Putamen (tissue), 1 donor: ENCODE measurements at regions not wholly inside any gene's neighbourhood (a gene's known extent, or its start where the extent isn't known, plus 50 kb on each side); places are given as distances from the start of the nearest gene placed in this dataset.
"Not testable (repeated sequence)": the region's sequence is repeated elsewhere in the genome, so short reads cannot be mapped to it uniquely, and the experiment has no call there.

Experiments used
- DNase-seq: peaks from one replicate; pipeline ENCODE4 v3.0.0-alpha.2; 2016; ENCODE audit warnings: low spot score

DNA sequence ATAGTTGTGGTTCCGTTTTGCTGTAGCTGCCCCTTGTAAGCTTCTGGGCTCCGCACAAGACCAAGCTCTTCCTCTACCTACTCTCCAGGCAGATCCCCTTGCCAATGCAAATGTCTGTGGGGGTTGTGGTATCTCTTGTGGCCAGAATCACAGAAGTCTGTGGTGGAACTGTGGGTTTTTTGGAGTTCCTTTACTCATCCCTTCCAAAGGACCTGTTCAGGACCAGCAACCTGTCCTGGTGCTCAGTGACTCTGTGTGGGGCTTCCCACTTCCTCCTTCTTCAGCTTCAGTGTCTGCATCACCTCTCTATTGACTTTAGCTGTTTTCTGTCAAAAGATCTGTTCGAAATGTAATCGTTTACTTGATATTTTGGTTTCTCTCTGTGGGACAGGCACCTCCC is 441.3 kb upstream of the ADAMTSL1 start:
- no peak for DNase-seq

DNA sequence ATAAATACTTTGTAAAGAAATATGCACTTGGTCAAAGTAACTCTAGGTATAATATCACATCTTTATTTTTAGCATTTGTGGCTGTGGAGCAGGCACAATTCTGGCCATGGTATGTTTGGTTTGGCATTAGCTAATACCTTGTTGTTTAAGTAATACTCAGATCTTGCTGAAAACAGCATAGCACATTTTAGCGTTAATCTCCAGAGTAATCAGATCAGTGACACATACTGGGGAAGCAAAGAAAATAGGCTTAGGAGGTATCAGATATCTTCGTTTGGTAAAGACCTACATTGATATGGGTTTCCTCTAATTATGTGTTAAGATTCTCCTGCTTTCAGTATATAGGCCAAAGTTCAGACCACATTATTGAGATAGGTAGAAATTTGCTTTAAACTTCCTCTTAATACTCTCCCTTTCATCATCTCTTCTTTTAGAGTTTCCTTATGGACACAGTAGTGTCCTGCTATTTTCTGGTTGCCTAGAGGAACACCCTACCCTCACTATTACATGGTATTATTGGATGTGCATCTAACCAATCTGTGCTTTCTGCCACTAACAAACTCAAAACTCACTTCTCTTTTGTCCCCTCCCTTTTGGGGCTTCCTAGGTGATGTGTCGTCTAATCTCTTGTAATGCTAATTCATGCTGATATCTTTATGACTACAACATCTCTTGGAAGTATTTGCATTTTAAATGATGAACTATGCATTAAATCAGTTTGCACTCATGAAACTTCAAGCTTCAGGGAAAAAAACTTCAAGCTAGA is 437.3 kb upstream of the ADAMTSL1 start:
- DNase-seq, result no peak

DNA sequence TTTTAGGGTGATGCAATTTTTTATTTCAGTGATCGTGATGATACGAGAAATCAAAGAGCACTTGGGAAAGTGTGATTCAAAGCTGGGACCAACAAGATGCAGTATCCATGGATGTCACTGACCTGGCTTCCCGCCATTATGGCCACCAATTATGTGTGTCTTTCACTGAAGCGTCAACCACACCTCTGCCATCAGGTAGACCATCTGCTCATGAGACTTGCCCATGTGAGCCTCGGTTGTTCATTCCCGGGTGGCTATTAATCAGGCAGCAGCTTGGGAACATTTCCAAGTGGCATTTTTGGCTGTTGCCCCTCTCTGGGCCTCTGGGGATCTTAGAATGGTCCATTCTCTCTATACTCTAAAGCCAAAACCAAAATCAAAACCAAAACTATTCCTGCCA is 436.0 kb upstream of the ADAMTSL1 start:
- DNase-seq, result no peak

DNA sequence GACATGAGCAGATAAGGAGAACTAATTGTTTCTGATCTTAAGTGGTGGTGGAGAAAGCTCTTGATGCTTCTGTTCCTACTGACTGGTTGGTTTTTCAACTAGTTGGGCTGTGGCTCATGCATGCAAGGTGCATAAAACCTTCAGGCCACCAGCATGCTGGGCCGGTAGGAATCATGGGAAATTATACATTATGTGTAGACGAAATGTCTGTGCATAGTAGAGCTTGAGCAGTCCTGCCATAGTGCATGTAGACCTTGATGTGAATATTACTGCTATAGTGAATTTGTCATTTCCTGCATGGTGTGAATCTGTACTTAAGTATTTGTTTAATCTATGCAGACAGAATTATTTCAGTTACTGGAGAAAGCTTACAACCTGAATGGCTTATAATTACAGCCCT is 433.6 kb upstream of the ADAMTSL1 start:
- no peak for DNase-seq

DNA sequence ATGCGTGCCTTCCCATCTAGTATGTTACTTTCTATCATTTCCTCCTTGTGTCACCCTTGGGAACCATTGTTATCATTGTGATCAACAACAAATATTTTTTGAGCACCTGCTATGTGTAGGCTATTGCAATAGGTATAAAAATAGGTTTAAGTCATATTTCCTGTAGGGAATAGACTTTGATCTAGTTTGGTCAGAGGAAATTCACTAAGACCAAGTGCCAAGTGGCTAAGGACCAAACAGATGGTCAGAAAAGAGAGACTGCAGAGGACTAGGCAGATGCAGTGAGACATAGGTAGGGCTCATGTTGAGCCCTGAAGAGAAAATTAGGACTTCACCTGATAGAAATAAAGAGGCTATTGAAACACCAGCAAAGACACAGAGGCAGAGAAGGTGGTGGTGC is 430.0 kb upstream of the ADAMTSL1 start:
- DNase-seq, result no peak

DNA sequence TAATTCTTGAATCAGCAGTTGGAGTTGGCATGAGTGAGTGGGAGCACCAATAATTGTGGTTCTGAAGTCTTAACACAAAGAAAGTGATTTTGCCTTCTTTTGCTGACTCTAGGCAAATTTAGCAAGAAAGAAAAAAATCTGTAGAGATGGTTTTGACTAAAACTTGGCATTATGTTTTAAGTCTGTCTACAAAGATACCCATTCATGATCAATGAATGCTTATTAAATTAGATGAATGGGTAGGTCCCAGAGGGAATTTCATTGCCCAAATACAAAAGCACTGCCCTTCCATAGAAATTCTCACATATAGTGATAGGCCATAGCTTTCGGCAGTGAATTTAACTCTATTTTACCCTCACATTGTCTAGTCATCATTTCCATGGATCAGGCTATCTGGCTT is 428.6 kb upstream of the ADAMTSL1 start:
- DNase-seq, result no peak

DNA sequence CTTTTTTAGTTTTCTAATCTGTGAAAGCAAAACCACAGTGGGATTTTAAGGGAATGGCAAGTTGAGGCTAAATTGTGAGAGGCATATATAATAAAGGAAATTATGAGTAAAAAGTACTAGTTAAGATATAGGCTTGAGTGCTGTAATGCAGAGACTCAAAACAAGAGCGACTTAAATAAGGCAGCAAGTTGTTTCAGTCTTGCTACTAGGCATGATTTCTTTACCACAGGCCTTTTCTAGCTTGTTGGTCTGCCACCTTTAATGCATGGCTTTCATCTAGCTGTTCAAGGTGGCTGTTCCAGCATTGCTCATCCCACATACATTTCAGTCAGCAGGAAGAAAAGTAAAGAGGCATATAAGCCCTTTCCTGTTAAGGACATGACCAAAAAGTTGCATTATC is 427.9 kb upstream of the ADAMTSL1 start:
- DNase-seq, result no peak

DNA sequence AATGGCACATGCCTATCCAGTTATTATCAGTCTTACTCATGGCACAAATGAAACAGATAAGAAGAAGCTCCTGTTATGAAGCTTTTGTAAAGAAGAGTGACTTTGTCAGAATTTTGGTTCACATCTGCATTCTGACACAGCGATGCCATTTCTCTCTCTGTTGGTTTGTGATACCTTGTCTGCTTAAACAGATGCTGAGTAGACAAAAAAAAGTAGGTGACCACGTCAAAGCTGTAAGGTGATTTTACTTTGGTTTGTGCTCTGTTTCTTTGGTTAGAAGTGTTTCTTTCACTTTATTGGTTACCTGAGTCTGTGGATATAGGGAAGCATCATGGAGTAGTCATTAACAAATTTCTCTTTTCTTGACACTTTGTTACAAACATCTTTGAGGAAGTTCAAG is 422.3 kb upstream of the ADAMTSL1 start:
- no peak for DNase-seq

DNA sequence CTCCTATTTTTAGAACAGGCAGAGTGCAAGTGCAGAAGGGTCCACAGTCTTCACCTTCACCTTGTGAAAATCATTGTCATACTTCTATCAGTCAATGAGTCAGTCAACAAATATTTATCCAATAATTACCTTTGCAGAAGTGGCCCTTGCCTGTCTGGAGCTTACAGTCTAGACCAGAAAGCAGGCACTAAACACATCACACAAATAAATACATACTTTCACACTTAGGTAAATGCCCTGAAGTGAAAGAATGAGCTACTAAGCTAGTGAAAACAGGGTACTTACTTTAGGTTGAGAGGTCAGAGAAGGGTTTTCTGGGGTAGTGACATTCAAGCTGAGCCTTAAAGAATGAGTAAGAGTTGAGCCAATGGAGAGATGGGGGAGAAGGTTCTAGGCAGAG is 421.9 kb upstream of the ADAMTSL1 start:
- no peak for DNase-seq

DNA sequence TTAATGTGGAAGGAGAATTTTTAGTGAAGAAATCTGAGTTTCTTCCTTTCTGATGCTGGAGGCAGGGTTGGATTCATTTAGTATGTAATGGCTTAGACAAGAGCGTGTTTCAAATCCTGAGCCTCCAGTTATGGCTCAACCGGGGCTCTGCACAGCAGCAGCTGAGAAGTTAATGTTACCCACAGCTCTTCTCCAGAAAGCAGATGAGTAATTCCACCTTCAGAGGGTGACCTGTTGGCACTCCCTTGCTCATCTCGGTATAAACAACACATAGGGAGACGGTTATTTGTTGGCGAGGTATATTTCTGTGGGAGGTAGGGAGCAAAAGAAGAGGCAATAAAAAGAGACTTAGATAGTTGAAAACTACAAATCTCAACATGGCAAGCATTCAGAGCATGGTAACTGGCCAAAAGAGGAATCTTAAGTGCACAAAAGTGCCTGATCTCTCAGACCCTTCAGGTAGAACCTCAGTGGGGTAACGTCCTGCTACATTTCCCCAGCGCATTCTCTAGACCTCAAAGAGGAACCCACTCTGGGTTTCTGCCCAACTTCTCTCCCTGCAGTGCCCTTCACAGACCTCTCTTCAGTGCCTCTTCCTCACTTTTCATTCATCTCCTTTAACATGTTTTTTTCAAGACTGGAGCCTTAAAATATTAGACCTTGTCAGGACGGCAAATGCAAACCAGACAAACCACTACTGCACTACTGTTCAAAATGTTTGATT is 417.5 kb upstream of the ADAMTSL1 start:
- no peak for DNase-seq

DNA sequence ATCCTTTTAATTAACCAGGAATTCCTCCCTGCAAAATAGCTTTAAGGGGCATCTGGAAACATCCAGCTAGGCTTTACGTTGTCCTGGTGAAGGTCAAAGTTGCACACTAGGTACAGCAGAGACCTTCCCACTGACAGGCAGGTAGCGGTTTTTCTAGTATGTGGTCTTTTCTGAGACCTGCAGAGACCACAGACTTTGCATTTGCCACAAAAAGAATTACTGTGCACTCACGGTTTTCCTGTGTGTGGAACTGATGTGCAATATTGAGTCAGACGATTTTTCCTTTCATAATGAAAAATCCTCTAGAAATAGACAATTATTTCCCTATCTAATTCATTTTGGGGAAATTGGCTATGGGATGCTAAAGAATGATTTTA is 417.0 kb upstream of the ADAMTSL1 start:
- no peak for DNase-seq

DNA sequence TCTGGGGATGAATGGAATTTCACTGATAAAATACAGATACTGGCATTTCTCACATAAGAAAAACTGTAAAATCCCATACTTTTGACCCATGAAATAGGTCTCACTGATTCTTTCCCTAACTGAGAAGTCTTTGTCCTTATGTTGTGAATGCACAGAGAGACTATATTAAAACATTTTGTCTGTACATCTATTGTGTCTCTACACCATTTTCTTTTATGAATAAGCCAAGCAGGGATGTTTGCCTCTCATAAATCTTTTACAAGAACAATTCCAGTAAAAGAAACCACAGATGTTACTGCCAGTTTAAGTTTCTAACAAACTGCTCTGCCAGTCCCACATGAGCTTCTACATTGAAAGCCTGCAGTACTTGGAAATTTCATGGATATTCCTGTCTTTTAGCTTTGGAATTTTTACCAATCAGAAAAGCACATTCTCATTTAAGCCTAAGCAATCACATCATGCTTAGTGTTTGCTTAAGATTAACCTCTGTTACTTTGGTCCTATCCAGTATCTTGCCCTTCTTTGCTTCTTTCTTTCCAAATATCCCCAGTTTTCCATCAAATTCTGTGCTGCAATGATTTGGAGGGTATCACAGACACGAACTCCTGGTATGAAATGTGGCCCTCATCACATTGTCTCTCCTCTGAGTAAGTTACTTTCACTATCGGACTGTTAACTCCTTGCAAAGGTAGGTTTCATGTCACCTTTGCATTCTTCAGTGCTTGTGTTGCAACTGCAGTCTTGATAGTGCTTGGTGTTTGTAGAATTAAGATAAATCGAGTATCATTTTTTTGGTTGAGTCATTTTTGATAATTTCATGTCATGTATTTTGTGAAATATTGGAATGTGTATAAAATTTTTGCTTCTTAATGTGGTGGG is 415.1 kb upstream of the ADAMTSL1 start:
- DNase-seq, result no peak

DNA sequence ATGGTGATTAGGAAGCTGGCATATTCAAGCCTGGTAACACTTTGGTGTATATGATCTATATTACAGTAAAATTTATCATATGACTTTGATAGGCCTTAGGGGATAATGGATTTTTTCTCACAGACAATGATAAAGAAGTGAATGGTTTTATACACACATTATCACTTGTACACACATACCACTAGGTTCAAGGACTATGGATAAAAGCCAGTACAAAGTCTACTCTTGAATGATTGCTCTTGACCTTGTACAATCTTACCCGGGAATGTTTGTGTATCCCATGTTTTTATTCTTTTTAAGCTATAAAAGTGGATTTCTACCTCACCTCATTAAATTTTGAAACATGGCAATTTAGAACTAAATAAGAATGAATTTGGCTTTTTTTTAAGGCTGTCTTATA is 414.5 kb upstream of the ADAMTSL1 start:
- DNase-seq, result no peak

DNA sequence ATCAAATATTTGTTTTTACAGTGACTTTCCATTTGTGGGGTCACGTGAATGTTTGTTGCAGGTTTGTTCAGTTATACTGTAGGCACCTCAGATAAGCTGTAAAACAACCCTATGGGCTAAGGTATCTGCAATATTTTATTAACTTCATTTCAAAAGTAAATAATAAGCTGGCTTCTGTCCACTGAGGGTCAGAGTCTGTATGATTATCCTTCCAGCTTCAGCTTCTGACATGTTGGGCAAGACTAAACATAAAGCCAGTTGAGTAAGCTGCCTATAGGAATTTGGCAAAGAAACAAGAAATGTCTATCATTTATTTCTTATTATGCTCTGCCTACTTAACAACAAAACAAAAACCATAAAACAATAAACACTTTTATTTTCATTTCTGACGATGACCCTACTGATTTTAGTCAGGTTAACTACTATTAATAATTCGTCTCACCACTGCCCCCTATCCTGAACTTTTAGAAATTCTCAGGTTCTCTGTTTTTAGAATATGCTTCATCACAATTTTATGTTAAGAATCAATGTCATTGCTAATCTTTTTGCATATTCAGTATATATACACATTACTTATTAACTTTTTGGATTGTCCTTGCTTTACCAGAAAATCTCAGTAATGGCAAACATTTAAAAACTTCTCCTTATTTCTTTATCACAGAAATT is 413.6 kb upstream of the ADAMTSL1 start:
- no peak for DNase-seq

DNA sequence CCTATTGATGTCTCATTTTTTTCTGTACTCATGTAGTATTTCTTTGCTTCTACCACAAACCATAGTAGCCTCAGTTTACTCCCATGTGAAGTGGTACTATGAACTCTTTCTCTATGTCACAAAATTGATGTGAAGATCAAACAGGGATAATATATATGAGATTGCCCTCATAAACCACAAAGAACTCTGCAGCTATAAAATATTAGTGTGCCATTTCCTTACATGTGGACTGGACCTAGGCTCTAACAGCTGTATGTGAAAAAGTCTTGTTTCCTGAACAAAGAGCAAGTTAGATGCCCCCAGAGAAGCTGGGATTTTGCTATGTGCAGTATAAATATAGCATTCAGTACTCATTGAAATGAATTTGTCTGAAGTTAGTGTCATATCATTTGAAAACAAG is 412.6 kb upstream of the ADAMTSL1 start:
- DNase-seq, result no peak

DNA sequence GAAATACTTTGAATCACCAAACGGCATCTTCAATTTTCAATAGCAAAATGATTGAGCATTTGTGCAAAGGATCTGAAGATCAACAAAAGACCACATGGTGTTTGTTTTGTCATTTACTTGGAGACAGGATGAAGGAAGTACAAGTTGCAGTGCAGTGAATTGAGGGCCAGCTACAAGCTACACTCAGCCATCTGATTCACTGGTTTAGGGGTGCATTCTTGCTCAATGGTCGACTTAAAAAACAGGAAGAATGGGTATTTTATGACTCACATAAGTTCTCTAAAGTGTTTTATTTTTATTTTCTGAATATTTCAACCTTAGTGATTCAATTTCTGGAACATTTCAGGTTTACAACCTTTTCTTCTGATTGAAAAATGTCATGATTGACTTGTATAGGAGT is 412.1 kb upstream of the ADAMTSL1 start:
- DNase-seq, result no peak

DNA sequence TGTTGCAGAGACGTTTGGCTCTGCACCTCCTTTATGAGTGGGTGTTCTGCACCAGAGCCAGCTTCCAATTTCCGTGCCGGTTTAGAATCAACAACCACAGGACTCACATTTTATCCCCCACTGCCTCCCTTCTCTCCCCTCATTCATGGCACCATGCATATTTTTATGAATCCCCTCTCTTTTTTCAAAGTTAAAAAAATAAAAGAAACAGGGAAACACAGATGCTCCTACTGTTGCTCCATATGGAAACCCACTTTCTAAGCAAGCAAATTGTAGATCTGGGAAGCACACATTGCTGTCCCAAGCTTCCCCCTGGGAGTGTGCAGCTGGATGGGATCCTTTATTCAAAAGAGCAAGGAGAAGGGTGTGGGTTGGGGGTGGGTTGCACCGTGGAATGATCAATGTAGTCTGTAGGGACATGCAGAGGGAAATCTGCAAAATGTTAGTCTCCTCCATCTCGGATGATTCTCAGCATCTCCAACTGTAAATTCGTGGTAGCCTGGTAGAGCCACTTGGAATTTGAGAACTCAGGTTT is 410.0 kb upstream of the ADAMTSL1 start:
- no peak for DNase-seq

DNA sequence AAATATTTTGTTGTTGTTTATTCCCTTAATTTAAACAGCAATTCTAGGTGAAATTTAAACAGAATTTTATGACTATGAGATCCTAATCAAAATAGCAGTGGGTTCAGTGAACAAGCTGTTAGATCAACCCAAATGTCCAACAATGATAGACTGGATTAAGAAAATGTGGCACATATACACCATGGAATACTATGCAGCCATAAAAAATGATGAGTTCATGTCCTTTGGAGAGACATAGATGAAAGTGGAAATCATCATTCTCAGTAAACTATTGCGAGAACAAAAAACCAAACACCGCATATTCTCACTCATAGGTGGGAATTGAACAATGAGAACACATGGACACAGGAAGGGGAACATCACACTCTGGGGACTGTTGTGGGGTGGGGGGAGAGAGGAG is 407.3 kb upstream of the ADAMTSL1 start:
- not testable (repeated sequence) for DNase-seq

DNA sequence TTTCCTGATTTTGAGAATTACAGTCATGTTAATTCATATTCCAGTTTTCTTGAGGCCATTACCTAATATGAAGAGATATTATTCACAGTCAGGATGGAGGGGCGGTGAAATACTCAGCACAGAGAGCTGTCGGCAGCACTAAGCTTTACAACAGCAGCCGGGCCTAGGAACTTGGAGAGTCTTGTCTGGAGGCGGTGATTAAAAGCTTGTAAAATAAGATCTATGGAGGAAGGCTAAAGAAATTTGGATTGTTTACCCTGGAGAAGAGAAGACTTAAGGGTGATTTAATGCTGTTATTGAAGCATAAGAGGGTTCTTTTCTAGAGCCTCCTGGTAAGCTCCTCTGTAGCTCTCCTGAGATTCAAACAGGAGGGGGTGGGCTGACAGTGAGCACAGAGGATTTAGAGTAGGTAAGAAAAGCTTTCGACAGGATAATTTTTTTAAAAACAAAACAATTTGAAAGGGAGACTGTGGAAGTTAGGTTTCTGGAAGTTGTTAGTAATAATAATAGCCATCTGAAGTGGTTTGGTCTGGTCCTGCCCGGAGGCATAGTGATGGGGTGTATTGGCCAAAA is 406.3 kb upstream of the ADAMTSL1 start:
- DNase-seq, result no peak

DNA sequence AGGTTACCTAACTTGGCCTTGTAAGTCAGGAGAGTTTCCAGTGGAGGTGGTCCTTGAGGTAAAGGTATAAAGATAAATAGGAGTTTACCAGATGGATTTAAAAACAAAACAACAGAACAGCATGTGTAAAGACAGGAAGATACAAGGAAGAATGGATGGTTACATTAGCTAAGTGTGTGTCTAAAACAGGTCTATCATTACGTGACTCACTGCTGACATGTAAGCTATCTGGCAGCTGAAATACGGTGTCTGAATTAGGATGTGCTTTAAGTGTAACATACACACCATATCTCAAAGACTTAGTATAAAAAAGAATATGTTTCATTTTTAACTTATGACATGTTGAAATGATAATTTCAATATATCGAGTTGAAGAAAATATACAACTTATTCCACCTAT is 405.1 kb upstream of the ADAMTSL1 start:
- no peak for DNase-seq

DNA sequence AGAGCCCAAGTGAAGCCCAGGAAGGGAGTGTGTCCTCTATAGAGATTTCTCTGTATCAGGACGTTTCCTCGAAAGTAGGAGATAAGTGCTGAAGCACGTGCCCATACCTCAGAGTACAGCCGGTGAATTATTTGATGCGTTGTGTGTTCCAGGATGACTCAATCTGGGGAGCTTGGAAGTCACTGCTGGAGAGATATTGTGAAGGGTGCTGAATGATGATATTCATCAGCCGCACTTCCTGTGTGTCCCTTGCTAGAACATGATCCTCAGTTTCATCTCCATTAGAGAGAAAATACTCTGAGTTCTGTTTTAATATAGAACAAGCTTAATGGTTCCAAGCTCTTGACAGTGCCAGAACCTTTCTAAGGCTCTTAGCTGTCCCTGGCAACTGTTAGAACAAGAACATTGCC is 402.3 kb upstream of the ADAMTSL1 start:
- no peak for DNase-seq

DNA sequence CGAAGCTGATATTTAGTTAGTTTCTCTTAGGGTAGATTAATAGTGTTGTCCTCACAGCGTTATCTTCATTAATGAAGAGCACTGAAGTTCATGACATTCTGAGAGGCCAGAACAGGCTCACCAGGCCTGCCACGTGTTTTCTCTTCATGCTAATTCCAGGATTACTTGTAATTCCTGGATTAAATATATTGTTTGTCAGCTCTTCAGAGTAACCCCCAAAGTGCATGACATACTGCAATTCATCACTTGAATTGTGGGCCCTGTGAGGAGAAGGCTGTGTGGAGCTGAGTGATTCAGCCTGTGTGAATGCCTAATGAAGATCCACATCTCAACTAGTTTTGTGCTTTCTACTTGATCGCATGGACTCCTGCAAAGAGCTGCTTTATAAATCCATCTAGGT is 401.0 kb upstream of the ADAMTSL1 start:
- DNase-seq, result no peak
